HG03066 (cell line): ENCODE measurements at regions not wholly inside any gene's neighbourhood (a gene's known extent, or its start where the extent isn't known, plus 50 kb on each side); places are given as distances from the start of the nearest gene placed in this dataset.

ENCODE experiments used
- ATAC-seq: cut with Tn5 transposase; IDR thresholded peaks from one replicate; pipeline ENCODE4 v1.9.1; 2021; ENCODE audit warnings: low read depth; ENCODE audit not compliant: unreplicated experiment

- no peak for ATAC-seq
These were observed 216.3 kb upstream of the RGMA start for GRCh38 chr15:93305306-93305705.

- no peak for ATAC-seq
These were observed 213.2 kb upstream of the RGMA start for GRCh38 chr15:93302080-93302765.

GRCh38 chr15:93300796-93301195 lies 211.8 kb upstream of the RGMA start:
- no peak for ATAC-seq

GRCh38 chr15:93299675-93300074 lies 210.7 kb upstream of the RGMA start:
- ATAC-seq: no peak

GRCh38 chr15:93298901-93299300 lies 209.9 kb upstream of the RGMA start:
- ATAC-seq: no peak

GRCh38 chr15:93296759-93297500 lies 207.9 kb upstream of the RGMA start:
- ATAC-seq: no peak

GRCh38 chr15:93294896-93295295 lies 205.9 kb upstream of the RGMA start:
- no peak for ATAC-seq

- no peak for ATAC-seq
These were observed 205.1 kb upstream of the RGMA start for GRCh38 chr15:93294066-93294465.

GRCh38 chr15:93291380-93291779 lies 202.4 kb upstream of the RGMA start:
- no peak for ATAC-seq

- ATAC-seq: no peak
These were observed 201.6 kb upstream of the RGMA start for GRCh38 chr15:93290618-93290946.

- no peak for ATAC-seq
These were observed 201.1 kb upstream of the RGMA start for GRCh38 chr15:93289941-93290617.

GRCh38 chr15:93288728-93289294 lies 199.8 kb upstream of the RGMA start:
- no peak for ATAC-seq

- ATAC-seq: no peak
These were observed 197.4 kb upstream of the RGMA start for GRCh38 chr15:93286446-93286845.

- ATAC-seq: no peak
These were observed 194.8 kb upstream of the RGMA start for GRCh38 chr15:93283854-93284253.

- no peak for ATAC-seq
These were observed 193.8 kb upstream of the RGMA start for GRCh38 chr15:93282808-93283207.

GRCh38 chr15:93278783-93279182 lies 189.8 kb upstream of the RGMA start:
- no peak for ATAC-seq

GRCh38 chr15:93278006-93278405 lies 189.0 kb upstream of the RGMA start:
- no peak for ATAC-seq

- ATAC-seq: no peak
These were observed 185.2 kb upstream of the RGMA start for GRCh38 chr15:93274257-93274656.

GRCh38 chr15:93271871-93272270 lies 182.9 kb upstream of the RGMA start:
- ATAC-seq: no peak

- ATAC-seq: no peak
These were observed 182.0 kb upstream of the RGMA start for GRCh38 chr15:93270937-93271467.

GRCh38 chr15:93268066-93268465 lies 179.1 kb upstream of the RGMA start:
- ATAC-seq: no peak
